HG03469 (cell line): ENCODE measurements at regions not wholly inside any gene's neighbourhood (a gene's known extent, or its start where the extent isn't known, plus 50 kb on each side); places are given as distances from the start of the nearest gene placed in this dataset.
"Not testable (repeated sequence)": the region's sequence is repeated elsewhere in the genome, so short reads cannot be mapped to it uniquely, and the experiment has no call there.

Source experiments
- ATAC-seq: cut with Tn5 transposase; IDR thresholded peaks from one replicate; pipeline ENCODE4 v1.9.1; 2021; ENCODE audit warnings: mild to moderate bottlenecking, moderate library complexity, moderate number of reproducible peaks; ENCODE audit not compliant: unreplicated experiment

GRCh38 chr11:79610139-79610538 is 169.3 kb upstream of the TENM4 start:
- ATAC-seq: no peak

- no peak for ATAC-seq
Measured at GRCh38 chr11:79609511-79609910, 168.7 kb upstream of the TENM4 start.

DNA sequence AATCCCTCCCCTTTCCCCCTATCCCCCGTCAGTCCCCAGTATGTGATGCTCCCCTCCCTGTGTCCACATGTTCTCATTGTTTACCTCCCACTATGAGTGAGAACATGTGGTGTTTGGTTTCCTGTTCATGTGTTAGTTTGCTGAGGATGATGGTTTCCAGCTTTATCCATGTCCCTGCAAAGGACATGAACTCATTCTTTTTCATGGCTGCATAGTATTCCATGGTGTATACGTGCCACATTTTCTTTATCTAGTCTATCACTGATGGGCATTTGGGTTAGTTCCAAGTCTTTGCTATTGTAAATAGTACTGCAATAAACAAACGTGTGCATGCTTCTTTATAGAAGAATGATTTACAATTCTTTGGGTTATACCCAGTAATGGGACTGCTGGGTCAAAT is 165.6 kb upstream of the TENM4 start:
- ATAC-seq: not testable (repeated sequence)

- no peak for ATAC-seq
Measured at GRCh38 chr11:79600711-79601110, 159.9 kb upstream of the TENM4 start.

DNA sequence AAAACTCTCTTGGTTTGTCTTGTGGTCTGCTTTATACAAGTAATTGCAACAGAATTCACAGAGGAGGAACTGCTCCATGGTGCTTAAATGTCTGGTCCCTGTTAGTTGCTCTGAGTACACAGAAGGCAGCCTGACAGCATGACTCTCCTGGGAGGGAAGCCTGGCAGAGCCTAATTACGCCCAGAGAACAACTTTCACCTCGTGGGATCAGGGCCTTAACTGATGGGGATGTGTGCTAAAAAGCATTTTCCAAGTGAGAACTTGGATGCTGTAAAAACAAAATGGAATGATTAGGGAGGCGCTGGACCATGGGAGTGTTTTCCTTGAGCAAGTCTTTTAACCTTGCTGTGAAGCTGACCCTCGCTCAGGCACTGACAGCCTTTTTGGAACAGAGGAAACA is 154.0 kb upstream of the TENM4 start:
- ATAC-seq: no peak

- ATAC-seq: no peak
Measured at GRCh38 chr11:79592824-79593223, 152.0 kb upstream of the TENM4 start.

GRCh38 chr11:79592406-79592805 is 151.6 kb upstream of the TENM4 start:
- no peak for ATAC-seq

GRCh38 chr11:79582434-79582833 is 141.6 kb upstream of the TENM4 start:
- no peak for ATAC-seq

- no peak for ATAC-seq
Measured at GRCh38 chr11:79579063-79579462, 138.2 kb upstream of the TENM4 start.

DNA sequence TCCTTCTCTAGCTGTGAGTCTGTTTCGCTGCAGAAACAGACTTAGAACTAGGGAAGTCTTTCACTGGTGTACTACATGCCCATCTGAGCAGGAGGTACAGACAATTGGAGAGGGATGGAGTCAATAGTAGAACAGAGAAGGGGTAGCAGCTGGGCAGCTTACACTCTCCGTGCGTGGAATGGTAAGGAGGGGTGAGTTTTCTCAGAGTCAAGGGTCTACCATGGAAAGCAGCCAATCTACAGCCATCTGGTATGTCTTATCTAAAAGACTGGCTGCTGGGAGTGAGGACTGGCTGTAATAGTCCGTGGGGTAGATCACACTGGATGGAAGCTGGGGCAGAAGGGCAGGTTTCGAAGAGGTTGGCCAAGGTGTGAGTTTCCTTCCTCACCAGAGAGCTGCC is 137.3 kb upstream of the TENM4 start:
- ATAC-seq: no peak

GRCh38 chr11:79575701-79576100 is 134.9 kb upstream of the TENM4 start:
- ATAC-seq: no peak

DNA sequence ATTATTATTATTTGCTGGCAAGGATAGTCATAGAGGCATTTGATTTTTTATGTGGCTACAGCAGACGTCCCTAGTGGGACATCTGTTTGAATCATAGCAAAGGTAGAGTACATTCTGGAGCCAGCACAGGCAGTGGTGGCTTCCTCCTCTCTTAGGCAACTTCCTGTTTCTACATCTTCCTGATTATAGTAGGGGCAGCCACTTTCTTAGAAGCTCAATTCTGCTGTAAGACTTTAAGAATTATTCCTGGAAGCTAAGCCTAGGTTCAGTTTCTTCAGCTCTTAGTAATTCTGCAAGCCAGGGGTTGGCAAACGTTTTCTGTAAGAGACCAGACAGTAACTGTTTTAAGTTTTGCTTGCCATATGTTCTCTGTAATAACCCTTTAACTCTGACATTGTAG is 129.3 kb upstream of the TENM4 start:
- no peak for ATAC-seq

DNA sequence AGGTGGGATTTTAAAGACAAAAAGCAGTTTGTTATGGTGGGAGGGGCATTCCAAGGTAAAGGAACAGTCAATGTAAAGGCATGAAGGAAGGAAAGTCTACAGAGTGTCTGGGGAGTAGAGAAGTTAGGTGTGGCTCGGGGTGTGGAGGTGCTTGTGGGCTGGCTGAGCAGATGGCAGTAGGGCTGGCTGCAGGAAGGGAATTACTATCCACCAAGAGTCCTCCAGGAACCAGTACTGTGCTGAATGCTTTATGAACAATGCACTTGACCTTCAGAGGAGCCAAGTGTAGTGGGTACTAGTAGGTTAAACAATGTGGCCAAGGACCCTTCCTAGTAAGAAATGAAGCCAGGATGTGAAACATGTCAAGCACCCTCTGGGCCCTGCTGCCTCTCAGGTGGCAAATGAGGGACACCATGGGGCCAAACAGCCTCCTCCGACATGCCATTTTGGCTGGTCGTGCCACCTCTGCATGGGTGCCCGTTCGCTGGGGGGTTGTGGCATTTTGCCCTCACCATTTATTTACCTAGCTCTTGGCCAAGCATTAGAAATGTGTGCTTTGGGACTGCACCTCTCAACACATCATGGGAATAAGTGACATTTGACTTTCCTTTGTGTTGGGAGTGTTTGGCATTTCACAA is 123.6 kb upstream of the TENM4 start:
- ATAC-seq: no peak

- ATAC-seq: no peak
Measured at GRCh38 chr11:79561496-79561895, 120.7 kb upstream of the TENM4 start.

DNA sequence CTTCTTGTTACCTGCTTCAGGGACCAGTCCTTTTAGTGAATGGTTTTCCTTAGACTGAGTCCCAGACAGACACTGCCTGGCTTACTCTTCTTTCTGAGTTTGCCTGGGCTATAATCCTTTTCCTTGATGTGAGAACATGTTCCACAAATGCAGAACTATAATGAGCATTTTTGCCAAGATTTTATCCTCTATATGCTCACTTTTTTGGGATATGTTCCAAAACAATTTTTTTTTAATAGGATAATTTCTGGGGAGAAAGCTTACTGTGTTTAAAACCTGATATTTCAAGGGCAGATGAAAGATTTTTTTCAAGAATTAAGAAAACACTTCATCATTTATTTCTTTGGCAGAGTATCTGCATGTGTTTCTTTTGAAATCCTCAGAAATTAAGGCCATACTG is 110.0 kb upstream of the TENM4 start:
- ATAC-seq: no peak

GRCh38 chr11:79547256-79547655 is 106.4 kb upstream of the TENM4 start:
- no peak for ATAC-seq

GRCh38 chr11:79546351-79546750 is 105.5 kb upstream of the TENM4 start:
- no peak for ATAC-seq

GRCh38 chr11:79544361-79544760 is 103.5 kb upstream of the TENM4 start:
- ATAC-seq: no peak

DNA sequence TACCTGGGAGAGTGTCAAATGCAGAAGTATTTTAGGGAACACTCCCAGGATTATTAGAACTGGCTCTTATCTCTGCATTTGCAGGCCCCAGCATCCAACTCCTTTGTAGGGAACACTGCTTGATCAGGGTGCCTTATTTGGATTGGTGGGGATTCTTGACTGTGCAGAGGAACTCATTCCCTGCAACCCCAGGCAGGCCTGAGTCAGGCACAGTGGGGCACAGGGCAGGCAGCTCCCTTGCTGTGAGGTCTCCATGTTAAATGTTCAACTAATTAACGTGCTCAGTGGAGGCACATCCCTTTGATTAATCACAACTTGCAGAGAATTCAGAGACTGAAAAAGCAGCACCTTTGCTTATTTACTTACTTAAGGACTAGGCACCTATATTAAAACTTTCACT is 102.3 kb upstream of the TENM4 start:
- no peak for ATAC-seq

DNA sequence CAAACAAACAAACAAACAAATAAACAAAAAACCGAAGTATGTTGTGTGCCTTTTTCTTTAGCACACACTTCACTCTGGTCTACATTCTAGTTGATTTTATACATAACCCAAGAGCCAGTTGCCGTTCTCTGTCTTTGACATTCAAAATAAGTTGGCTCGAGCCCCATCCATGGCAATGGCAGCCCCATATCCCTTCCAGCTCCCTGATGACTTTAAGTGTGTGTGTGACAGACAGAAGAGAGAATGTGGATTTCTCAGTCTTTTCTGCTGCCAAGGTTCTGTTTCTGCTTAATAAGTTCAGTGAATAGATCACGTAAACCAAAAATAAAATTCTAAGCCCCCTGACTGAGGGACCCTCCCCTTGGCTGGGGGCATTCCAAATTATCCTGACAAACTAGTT is 100.6 kb upstream of the TENM4 start:
- no peak for ATAC-seq

GRCh38 chr11:79538775-79539174 is 97.9 kb upstream of the TENM4 start:
- ATAC-seq: no peak

GRCh38 chr11:79536155-79536917 is 95.5 kb upstream of the TENM4 start:
- no peak for ATAC-seq

DNA sequence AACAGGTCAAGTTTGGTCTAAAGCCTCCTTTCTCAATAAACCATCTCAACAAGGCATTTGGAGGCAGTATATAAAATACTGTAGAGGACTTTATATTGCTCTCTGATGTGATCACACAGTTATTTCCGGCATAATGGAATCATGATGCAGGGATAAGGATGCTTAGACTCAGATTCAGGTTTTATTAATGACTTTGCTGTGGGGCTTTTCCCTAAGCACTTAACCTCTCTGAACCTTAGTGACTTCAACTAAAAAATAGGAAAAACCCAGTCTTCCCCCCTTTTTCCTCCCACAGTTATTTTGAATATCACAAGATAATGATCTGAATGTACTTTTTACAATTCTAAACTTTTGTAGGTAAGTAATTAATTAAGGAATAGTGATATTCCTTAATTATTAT is 94.8 kb upstream of the TENM4 start:
- ATAC-seq: no peak
